WERI-Rb-1 (cell line): ENCODE measurements at regions not wholly inside any gene's neighbourhood (a gene's known extent, or its start where the extent isn't known, plus 50 kb on each side); places are given as distances from the start of the nearest gene placed in this dataset.

ENCODE experiments used
- DNase-seq: peaks from one replicate; pipeline ENCODE4 v3.0.0-alpha.2; 2020
- H3K27ac ChIP-seq: fragments of 250-450 bp; sonication (Bioruptor Pico); 2 replicates; pipeline ENCODE4 v1.5.1; 2020; ENCODE audit warnings: mild to moderate bottlenecking, moderate library complexity
- H3K27me3 ChIP-seq: fragments of 250-450 bp; sonication (Bioruptor Pico); 2 replicates; pipeline ENCODE4 v1.5.1; 2021; ENCODE audit warnings: mild to moderate bottlenecking, low read depth, moderate library complexity; ENCODE audit not compliant: insufficient read depth, severe bottlenecking
- H3K36me3 ChIP-seq: fragments of 250-450 bp; sonication (Bioruptor Pico); 2 replicates; pipeline ENCODE4 v1.5.1; 2020; ENCODE audit warnings: mild to moderate bottlenecking, moderate library complexity
- H3K4me3 ChIP-seq: 2 replicates; pipeline ENCODE4 v1.5.1; 2011; ENCODE audit warnings: low read depth, mild to moderate bottlenecking, control low read depth, low read length
- H3K9me3 ChIP-seq: fragments of 250-450 bp; sonication (Bioruptor Pico); 2 replicates; pipeline ENCODE4 v1.5.1; 2021; ENCODE audit warnings: mild to moderate bottlenecking, moderate library complexity; ENCODE audit not compliant: severe bottlenecking
- CTCF ChIP-seq: IDR thresholded peaks from 2 replicates; pipeline ENCODE4 v1.5.1; 2011; ENCODE audit warnings: low read depth, mild to moderate bottlenecking, control low read depth, inconsistent platforms, low read length

GRCh38 chr6:971981-972640 is 279.2 kb upstream of the EXOC2 start:
- Histone ChIP-seq H3K9me3 (peaks cover 15% of the 10 kb centered on the region), H3K36me3 (no peaks in the 10 kb centered on the region), H3K27ac (no peak overlapping the region), H3K27me3 (no peaks in the 10 kb centered on the region), H3K4me3 (no peak overlapping the region)
- no peak for DNase-seq
- TF ChIP-seq CTCF: no peak

- Histone ChIP-seq H3K27ac (no peak overlapping the region), H3K4me3 (no peak overlapping the region), H3K9me3 (no peaks in the 10 kb centered on the region), H3K27me3 (no peaks in the 10 kb centered on the region), H3K36me3 (no peaks in the 10 kb centered on the region)
- TF ChIP-seq CTCF: no peak
- no peak for DNase-seq
Measured at GRCh38 chr6:968791-969190, 275.9 kb upstream of the EXOC2 start.

GRCh38 chr6:967701-968100 is 274.8 kb upstream of the EXOC2 start:
- Histone ChIP-seq H3K4me3 (no peak overlapping the region), H3K36me3 (no peaks in the 10 kb centered on the region), H3K27me3 (no peaks in the 10 kb centered on the region), H3K9me3 (no peaks in the 10 kb centered on the region), H3K27ac (no peak overlapping the region)
- no peak for DNase-seq
- TF ChIP-seq CTCF: no peak

- H3K36me3 ChIP-seq: no peaks in the 10 kb centered on the region
- H3K27me3 ChIP-seq: no peaks in the 10 kb centered on the region
- no peak overlapping the region for H3K27ac ChIP-seq
- no peaks in the 10 kb centered on the region for H3K9me3 ChIP-seq
- no peak overlapping the region for H3K4me3 ChIP-seq
- no peak for TF ChIP-seq CTCF
- no peak for DNase-seq
Measured at GRCh38 chr6:965343-965742, 272.4 kb upstream of the EXOC2 start.

- no peaks in the 10 kb centered on the region for H3K9me3 ChIP-seq
- H3K4me3 ChIP-seq: no peak overlapping the region
- H3K27ac ChIP-seq: no peak overlapping the region
- no peak for DNase-seq
- H3K27me3 ChIP-seq: no peaks in the 10 kb centered on the region
- no peaks in the 10 kb centered on the region for H3K36me3 ChIP-seq
- no peak for TF ChIP-seq CTCF
Measured at GRCh38 chr6:963456-963855, 270.5 kb upstream of the EXOC2 start.

GRCh38 chr6:961407-961960 is 268.5 kb upstream of the EXOC2 start:
- no peak for DNase-seq
- peaks cover 9% of the 10 kb centered on the region for H3K9me3 ChIP-seq

More at GRCh38 chr6:961407-961960, 268.5 kb upstream of the EXOC2 start:
- Histone ChIP-seq H3K36me3 (no peaks in the 10 kb centered on the region), H3K27me3 (no peaks in the 10 kb centered on the region), H3K27ac (no peak overlapping the region), H3K4me3 (no peak overlapping the region)
- no peak for TF ChIP-seq CTCF
